Breast epithelium (tissue), 4 donors: ENCODE measurements at regions not wholly inside any gene's neighbourhood (a gene's known extent, or its start where the extent isn't known, plus 50 kb on each side); places are given as distances from the start of the nearest gene placed in this dataset.

Experiments
- DNase-seq, 2 donors: peaks; one replicate each; pipeline ENCODE4 v3.0.0-alpha.2; 2019; ENCODE audit warnings: low spot score in 2 of 2
- H3K27ac ChIP-seq, 2 donors: fragments of 200-600 bp; sonication (generic) in 1 of 2; one replicate each; pipeline ENCODE4 v1.5.1; 2016 to 2019; ENCODE audit warnings: mild to moderate bottlenecking in 1 of 2
- H3K27me3 ChIP-seq, 2 donors: fragments of 200-600 bp; sonication (generic) in 1 of 2; one replicate each; pipeline versions ENCODE4 v1.5.1 to v1.6.0; 2017 to 2019; ENCODE audit warnings: control low read depth in 1 of 2, mild to moderate bottlenecking in 1 of 2
- H3K36me3 ChIP-seq: fragments of 200-600 bp; one replicate; pipeline ENCODE4 v1.5.1; 2019
- H3K4me1 ChIP-seq, 2 donors: fragments of 200-600 bp; sonication (generic); one replicate each; pipeline ENCODE4 v1.5.1; 2016 to 2019; ENCODE audit warnings: control low read depth in 1 of 2
- H3K4me3 ChIP-seq, 3 donors: fragments of 200-600 bp; sonication (generic); 1 replicate in 2 of 3; 2 replicates in 1 of 3; pipeline ENCODE4 v1.5.1; 2016 to 2019; ENCODE audit warnings: mild to moderate bottlenecking in 3 of 3, moderate library complexity in 2 of 3
- H3K9me3 ChIP-seq, 2 donors: fragments of 200-600 bp; sonication (generic) in 1 of 2; one replicate each; pipeline ENCODE4 v1.5.1; 2016 to 2019; ENCODE audit warnings: control low read depth in 1 of 2
- POLR2A ChIP-seq: fragments of 450-650 bp; IDR thresholded peaks from one replicate; pipeline ENCODE4 v1.6.1; 2016; ENCODE audit warnings: antibody characterized with exemption, mild to moderate bottlenecking, moderate library complexity
- POLR2AphosphoS5 ChIP-seq, 3 donors: sonication (generic); formaldehyde crosslinking; IDR thresholded peaks; one replicate each; pipeline ENCODE4 v1.6.1; 2017; ENCODE audit warnings: antibody characterized with exemption in 3 of 3
- intact Hi-C: fragments of 100-400 bp; cut with DNase I; formaldehyde crosslinking; loops from one replicate; pipeline ENCODE4 v1.15.1; 2023; ENCODE audit warnings: low total_unique reads
- TF ChIP-seq, protein P1 (sequence below), 3 donors: fragments of 450-650 bp; IDR thresholded peaks; one replicate each; pipeline ENCODE4 v1.5.1; 2016 to 2017; ENCODE audit warnings: antibody characterized with exemption in 3 of 3, mild to moderate bottlenecking in 3 of 3, moderate library complexity in 3 of 3

DNA sequence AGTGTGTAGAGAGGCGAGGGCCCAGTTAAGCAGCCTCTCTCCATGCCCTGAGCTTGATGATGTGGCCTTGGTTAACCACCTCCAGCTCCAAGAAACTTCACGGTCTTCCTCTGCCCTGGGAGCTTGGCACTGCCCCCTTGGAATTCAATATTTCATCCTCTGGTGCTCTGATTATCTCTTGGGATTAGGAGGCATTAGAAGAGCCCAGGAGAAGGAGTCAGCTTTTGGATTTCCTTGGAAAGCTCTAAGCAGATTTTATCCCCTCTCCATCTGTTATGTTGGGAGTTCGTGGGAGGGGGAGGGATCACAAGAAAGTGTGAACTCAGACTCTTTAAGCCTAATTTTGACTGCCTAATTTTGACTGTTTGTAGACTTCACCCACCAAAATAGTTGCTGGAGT lies 132.7 kb upstream of the AGBL1 start:
- Histone ChIP-seq H3K27me3 (peaks cover 0 to 5% of the 10 kb centered on the region in 2 donors), H3K9me3 (no peaks in the 10 kb centered on the region), H3K27ac (no peak overlapping the region), H3K4me3 (no peak overlapping the region), H3K36me3 (no peaks in the 10 kb centered on the region), H3K4me1 (no peaks in the 10 kb centered on the region)
- intact Hi-C loops: no loop called here
- no peak for DNase-seq
- no peak for TF ChIP-seq POLR2AphosphoS5 (IDR thresholded peaks at IDR 0.05)
- TF ChIP-seq, protein P1, sequence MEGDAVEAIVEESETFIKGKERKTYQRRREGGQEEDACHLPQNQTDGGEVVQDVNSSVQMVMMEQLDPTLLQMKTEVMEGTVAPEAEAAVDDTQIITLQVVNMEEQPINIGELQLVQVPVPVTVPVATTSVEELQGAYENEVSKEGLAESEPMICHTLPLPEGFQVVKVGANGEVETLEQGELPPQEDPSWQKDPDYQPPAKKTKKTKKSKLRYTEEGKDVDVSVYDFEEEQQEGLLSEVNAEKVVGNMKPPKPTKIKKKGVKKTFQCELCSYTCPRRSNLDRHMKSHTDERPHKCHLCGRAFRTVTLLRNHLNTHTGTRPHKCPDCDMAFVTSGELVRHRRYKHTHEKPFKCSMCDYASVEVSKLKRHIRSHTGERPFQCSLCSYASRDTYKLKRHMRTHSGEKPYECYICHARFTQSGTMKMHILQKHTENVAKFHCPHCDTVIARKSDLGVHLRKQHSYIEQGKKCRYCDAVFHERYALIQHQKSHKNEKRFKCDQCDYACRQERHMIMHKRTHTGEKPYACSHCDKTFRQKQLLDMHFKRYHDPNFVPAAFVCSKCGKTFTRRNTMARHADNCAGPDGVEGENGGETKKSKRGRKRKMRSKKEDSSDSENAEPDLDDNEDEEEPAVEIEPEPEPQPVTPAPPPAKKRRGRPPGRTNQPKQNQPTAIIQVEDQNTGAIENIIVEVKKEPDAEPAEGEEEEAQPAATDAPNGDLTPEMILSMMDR (IDR thresholded peaks at IDR 0.05): no peak
- no peak for TF ChIP-seq POLR2A

DNA sequence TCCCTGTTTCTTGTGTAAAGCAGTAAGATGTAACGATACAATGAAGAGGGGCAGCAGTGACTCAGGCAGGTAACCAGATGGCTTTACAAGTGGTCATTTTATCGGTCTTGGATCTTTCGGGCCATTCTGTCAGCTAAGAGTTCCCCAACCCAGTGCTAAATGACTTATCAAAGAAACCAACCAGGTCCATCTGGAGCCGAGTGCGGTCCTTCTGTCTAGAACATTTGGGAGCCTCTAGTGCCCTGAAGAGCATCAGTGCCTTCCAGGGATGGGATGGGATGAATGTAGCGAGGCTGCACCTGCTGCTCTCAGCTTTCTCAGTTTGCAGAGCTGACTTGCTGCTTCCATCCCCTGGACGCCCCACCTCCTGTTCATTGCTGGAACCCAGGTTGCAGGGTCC lies 131.7 kb upstream of the AGBL1 start:
- H3K27ac ChIP-seq: no peak overlapping the region
- TF ChIP-seq POLR2AphosphoS5 (IDR thresholded peaks at IDR 0.05) (no peak), POLR2A (no peak)
- TF ChIP-seq, protein P1 (IDR thresholded peaks at IDR 0.05): no peak
- H3K27me3 ChIP-seq: peaks cover 0 to 5% of the 10 kb centered on the region in 2 donors
- no peaks in the 10 kb centered on the region for H3K4me1 ChIP-seq
- intact Hi-C loops: no loop called here
- H3K4me3 ChIP-seq: no peak overlapping the region
- no peaks in the 10 kb centered on the region for H3K36me3 ChIP-seq
- DNase-seq: no peak
- no peaks in the 10 kb centered on the region for H3K9me3 ChIP-seq

DNA sequence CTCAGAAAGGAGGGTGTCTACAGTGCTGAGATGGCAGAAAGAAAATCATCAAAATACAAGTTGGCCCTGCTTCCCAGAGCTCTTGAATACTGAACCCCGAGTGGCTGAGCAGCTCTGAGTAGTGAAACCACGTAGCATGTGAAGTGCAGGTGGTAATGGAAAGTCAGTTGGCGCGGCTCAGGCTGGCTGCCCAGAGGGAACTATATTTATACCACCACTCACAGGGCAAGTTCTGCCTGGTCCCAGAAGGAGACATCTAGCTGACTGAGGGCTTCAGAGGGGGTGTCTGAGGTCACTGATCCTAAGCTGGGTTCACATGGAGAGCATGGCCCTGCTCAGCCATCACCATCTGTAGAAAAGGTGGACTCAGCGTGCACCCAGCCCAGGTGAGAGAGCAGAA lies 129.6 kb upstream of the AGBL1 start:
- no peak overlapping the region for H3K27ac ChIP-seq
- H3K4me1 ChIP-seq: no peaks in the 10 kb centered on the region
- H3K4me3 ChIP-seq: no peak overlapping the region
- DNase-seq: no peak
- TF ChIP-seq POLR2A: no peak
- TF ChIP-seq POLR2AphosphoS5 (IDR thresholded peaks at IDR 0.05): no peak
- TF ChIP-seq, protein P1 (IDR thresholded peaks at IDR 0.05): no peak
- H3K36me3 ChIP-seq: no peaks in the 10 kb centered on the region
- no peaks in the 10 kb centered on the region for H3K9me3 ChIP-seq
- peaks cover 0 to 5% of the 10 kb centered on the region in 2 donors for H3K27me3 ChIP-seq
- intact Hi-C loops: loop anchor here (10.0 kb wide), 1 partner anchor 1155 kb away; no protein-coding TSS in a partner anchor

DNA sequence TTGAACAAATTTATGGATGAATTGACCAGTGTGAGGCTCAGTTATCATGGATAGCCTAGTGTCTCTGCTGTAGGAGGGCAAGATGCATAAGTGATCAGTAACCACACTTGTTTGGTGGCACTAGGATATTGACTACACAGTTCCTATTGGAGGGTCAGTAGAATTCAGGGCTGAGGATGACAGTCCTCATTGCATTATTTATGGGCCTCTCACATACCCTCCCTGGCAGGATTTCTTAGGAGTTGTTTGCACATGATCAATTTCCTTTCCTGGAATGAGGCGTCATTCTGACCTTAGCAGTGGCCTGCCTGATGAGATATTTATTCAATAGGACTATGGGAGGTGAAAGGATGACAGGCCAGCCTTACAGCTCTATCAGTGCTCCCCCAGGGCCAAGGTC lies 125.1 kb upstream of the AGBL1 start:
- no peak overlapping the region for H3K4me3 ChIP-seq

More for the DNA sequence above, 125.1 kb upstream of the AGBL1 start:
- no peak for DNase-seq
- Histone ChIP-seq H3K27me3 (peaks cover 0 to 3% of the 10 kb centered on the region in 2 donors), H3K36me3 (no peaks in the 10 kb centered on the region), H3K27ac (no peak overlapping the region), H3K4me1 (no peaks in the 10 kb centered on the region), H3K9me3 (no peaks in the 10 kb centered on the region)
- intact Hi-C loops: loop anchor here (10.0 kb wide), 1 partner anchor 1150 kb away; no protein-coding TSS in a partner anchor
- TF ChIP-seq, protein P1 (IDR thresholded peaks at IDR 0.05): no peak
- no peak for TF ChIP-seq POLR2A
